HG03175 (cell line): ENCODE measurements at regions not wholly inside any gene's neighbourhood (a gene's known extent, or its start where the extent isn't known, plus 50 kb on each side); places are given as distances from the start of the nearest gene placed in this dataset.

Experiments used
- ATAC-seq: cut with Tn5 transposase; IDR thresholded peaks from one replicate; pipeline ENCODE4 v1.9.1; 2021; ENCODE audit warnings: mild to moderate bottlenecking, moderate library complexity; ENCODE audit not compliant: unreplicated experiment

GRCh38 chr6:119483908-119484307, 134.3 kb upstream of the MAN1A1 start:
- no peak for ATAC-seq

DNA sequence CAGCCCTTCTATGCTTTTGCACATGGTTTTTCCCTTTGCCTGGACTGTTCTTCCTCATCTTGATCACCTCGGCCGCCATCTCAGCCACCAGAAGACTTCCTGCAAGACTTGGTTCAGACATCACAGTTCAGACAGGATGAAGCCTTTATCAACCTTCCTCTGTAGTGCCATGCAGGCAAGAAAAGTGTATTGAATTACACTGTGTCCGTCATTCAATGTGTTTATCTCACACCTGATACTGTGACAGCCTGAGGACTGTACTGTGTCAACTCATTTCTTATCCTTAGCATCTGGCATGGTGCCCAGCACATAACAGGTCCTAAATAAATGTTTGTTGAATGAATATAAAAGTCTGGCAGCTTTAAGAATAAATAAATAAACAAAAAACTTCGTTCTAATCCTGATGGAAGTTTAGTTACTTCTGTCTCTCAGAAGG, 133.3 kb upstream of the MAN1A1 start:
- no peak for ATAC-seq

DNA sequence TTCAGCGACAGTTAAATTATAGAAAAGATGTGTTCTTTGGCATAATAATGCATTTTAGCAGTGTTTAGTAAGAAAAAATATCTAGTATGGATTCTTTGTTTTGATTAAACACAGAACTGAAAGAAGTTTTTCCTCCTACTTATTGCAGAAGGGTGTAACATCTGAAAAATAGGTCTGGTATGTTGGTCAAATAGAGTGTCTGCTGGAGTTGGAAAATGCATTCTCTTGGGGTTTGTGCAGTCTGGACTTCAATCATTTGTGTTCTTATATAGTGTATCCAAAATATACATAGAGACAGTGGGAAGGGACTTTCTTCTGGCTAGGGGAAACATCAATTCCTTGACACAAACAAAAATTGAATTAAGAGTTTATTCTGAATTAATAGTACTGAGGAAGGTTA, 132.4 kb upstream of the MAN1A1 start:
- ATAC-seq = no peak

- ATAC-seq = no peak
Observed at GRCh38 chr6:119480961-119481497, 131.5 kb upstream of the MAN1A1 start.

DNA sequence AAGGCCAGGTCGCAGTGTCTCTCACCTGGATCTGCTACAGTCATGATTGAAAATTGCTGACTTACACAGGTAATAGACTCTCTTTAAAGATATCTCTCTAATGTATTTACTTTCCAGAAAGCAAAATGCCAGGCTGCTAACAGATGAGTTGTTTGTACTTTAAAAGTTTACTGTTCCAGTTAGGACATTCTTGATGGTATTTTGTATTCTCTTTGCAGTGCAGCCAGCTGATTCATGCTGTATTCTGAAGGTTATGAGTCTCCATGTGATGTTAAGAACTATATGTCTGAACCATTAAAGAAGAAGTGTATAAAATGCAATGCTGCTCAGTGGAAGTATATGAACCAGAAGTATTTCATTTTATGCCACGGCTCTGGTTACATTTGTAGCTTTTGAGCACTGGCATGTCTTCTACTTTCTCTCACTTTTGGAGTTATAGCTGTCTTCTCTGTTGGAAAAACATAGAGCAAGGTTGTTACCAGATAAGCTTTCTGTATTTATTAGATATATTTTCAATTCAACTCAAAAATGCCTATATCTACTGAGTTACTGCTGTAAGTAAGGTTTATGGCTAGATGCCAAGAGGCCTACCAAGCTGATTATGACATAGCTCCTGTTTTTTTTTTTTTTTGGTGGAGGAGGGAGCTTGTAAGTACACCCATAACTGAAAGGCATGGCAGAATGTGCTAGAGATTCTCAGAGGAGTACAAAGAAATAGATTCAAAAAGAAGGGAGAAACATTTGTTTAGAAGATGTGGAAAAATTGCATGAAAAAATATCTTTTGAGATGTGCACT, 130.5 kb upstream of the MAN1A1 start:
- ATAC-seq = no peak

DNA sequence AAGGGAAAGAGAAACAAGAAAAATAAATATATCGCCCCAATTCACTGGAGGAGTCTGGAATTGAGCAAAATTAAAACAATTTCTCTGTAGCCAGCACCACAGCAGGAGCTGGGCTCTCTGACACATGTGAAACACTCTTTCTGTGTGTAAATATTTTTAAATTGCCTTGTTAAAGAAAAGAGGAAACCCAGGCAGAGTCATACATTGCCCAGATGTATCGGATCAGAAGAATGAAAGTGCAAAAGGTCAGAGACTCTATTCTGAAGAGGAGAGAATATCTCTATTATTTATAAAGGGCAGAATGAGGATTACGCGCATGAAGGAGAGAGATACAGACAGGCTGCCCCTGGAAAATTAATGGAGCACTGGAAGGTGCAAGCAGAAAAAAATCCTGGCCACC, 127.0 kb upstream of the MAN1A1 start:
- ATAC-seq = peak; percentile 70

- no peak for ATAC-seq
Observed at GRCh38 chr6:119476024-119476423, 126.5 kb upstream of the MAN1A1 start.

GRCh38 chr6:119470893-119471542, 121.5 kb upstream of the MAN1A1 start:
- ATAC-seq = peak; percentile 63

GRCh38 chr6:119467488-119468081, 118.0 kb upstream of the MAN1A1 start:
- no peak for ATAC-seq

DNA sequence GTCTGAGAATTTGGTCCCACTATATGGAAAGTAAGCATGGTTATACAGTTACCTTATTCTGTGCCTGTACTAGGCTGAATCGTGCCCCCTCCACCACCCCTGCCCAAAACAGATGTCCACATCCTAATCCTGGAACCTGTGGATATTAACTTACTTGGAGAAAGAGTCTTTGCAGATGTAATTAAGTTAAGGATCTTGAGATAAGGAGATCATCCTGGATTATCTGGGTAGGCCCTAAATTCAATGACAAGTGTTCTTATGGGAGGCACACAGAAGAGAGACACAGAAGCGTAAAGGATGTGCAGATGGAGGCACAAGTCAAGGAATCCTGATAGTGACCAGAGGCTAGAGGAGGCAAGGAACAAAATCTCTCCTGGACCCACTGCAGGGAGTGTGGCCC, 116.7 kb upstream of the MAN1A1 start:
- ATAC-seq = no peak

DNA sequence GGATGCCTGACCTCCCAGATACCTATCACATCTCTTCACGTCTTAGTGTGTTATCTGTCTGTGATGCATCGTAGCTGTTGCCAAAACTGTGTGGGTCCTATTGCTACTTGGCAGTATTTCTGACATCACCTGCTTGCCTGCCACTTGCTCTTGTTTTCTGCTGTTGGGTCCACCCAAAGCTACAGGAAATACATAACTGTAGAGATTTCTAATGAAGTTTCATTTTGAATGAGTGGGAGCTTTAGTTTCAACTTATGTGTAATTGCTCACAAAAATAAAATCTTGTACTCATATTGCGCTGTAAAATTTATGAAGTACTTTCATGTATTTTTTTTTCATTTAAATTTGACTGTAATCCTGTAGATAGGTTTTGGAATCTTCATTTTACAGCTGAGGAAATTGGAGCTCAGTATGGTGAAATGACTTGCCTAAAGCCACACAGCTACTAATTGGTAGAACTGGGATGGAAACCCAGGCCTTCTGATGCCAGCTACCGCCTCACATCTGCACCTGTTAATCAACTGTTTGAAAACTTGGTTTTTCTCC, 113.6 kb upstream of the MAN1A1 start:
- peak; percentile 77 for ATAC-seq

GRCh38 chr6:119461187-119461586, 111.6 kb upstream of the MAN1A1 start:
- no peak for ATAC-seq

DNA sequence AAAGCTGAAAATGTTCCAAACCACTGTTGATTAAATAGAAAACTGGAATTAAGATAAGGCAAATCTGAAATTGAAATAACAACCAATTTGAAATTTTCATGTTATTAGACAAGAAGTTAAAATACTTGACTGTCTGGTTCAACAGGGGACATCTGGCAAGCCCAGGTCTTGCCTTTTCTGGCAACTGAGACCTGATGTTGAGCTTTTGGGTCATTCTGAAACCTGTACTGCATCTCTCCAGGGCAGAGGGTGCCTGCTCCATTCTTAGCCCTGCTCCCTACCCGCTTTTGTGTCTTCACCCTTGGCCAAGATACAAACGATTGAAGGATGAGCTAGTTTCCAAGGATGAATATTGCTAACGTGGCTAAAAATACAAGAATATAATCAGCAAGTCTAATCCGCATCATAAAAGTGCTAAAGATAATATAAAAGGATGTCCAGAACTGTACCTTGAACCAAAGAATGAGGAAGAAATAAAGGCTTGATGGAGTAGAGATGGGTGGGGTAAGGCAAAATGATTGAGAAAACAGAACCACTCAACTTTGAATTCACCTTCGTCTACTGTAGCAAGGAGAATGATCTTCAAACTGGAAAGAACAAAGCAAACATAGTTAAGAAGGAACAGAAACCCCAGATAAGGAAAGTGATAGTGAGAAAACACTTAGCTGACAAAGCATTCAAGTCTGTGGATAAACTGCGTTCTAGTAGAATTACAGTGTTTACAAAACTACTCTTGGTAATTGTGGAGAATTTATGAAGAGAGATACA, 109.8 kb upstream of the MAN1A1 start:
- peak; percentile 73 for ATAC-seq

DNA sequence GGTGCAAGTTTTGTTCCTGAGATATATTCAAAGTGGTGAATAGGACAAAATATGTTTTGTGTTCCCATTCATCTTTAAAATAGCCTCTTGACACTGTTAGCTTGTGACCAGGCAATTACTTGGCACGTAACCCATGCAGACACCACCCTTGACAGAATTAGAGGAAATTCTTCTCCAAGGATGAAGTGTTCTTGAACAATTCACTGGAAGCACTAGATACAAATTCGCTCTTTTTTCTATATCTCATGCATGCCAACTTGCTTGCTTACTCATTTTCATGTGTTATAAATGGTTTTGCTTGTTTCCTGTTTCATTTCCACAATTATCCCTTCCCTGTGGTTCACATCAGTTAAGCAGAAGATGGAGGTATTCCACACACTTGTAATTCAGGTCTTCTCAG, 105.2 kb upstream of the MAN1A1 start:
- no peak for ATAC-seq

- no peak for ATAC-seq
Observed at GRCh38 chr6:119453242-119454200, 104.0 kb upstream of the MAN1A1 start.

DNA sequence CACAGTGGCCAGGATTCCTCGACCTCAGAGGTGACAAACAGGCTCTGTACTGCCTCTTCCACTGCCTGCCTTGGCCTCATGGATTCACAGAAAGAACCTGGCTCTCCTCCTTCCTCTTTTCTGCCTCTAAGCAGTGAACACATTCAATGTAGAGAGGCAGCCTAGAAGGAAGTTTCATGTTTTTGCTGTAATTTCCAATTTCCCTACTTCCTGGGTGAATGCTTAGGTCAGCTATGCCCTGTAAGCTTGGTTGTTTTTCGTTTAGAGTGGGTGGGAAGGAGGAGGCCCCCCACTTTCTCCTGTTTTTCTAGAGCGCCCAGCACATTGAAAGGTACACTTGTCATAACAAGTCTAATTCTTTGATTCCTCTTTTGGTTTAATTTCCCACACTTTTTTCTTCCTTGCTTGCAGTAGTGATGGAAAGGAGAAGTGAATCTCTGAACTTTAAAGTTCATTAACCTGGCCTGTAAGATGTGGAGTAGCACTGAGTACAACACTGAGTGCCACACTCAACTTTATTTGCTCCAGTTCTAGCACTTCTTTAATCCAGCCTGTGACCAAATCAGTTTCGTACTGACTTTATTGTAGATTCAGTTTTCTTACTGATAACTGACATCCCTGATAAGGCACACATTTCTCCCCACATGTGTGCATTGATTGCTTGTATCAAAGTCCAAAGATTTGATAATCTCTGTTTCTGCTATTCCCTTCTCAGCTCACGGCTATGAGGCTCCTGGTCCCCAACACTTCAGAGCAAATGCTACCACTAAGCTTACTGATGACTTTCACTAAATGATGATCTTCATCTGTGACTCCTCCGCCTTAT, 100.0 kb upstream of the MAN1A1 start:
- ATAC-seq = peak; percentile 33

DNA sequence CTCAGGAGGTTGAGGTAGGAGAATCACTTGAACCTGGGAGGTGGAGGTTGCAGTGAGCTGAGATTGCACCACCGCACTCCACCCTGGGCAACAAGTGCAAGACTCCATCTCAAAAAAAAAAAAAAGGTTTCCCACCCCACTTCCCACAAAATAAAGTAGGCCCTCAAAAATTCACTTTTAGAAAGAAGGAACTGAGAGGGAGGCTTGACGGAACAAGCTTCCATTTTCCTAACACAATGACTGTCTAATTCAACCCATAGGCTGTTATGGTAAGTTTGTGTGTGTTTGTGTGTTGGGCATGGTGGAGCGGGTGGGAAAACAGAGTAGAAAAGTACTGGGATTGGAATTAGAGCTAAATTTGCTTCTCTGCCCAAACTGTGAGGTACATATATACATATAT, 98.4 kb upstream of the MAN1A1 start:
- ATAC-seq = no peak

GRCh38 chr6:119446609-119447008, 97.0 kb upstream of the MAN1A1 start:
- ATAC-seq = no peak

DNA sequence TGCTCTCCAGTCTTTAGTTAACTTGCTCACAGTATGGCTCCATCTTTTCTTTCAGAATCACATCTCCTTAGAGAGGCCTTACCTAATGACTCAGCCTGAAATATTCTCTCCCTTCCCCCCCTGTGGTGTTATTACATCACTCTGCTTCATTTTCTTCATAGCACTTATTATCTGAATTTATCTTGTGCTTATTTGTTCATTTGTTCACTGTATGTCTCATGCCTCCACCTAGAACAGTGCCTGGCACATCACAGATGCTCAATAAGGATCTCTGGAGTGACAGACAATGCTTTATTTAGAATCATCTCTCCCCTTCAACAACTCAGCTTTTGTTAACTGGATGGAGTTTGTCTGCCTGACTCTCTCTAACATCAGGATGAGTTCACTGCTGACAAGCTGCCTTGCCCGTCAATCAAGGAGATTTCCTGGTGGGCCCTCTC, 96.6 kb upstream of the MAN1A1 start:
- no peak for ATAC-seq
